SK-N-SH treated with all-trans-retinoic acid at 6 μM for 48 hours (cell line): ENCODE measurements at regions not wholly inside any gene's neighbourhood (a gene's known extent, or its start where the extent isn't known, plus 50 kb on each side); places are given as distances from the start of the nearest gene placed in this dataset.
"Not testable (repeated sequence)": the region's sequence is repeated elsewhere in the genome, so short reads cannot be mapped to it uniquely, and the experiment has no call there.

Experiments used
- ATAC-seq: fragments of 200-7000 bp; cut with Tn5 transposase; 3 replicates; pipeline ENCODE4 v1.9.1; 2020; ENCODE audit warnings: mild to moderate bottlenecking, moderate library complexity
- ARNTL ChIP-seq: fragments of 450-650 bp; formaldehyde crosslinking; IDR thresholded peaks from 2 replicates; pipeline ENCODE4 v1.5.0; 2020; ENCODE audit warnings: low read depth, mild to moderate bottlenecking, moderate library complexity, borderline replicate concordance
- BACH2 ChIP-seq: fragments of 250-450 bp; sonication (Bioruptor Pico); IDR thresholded peaks from 2 replicates; pipeline ENCODE4 v1.9.0; 2021; ENCODE audit warnings: mild to moderate bottlenecking, borderline replicate concordance
- CSDC2 ChIP-seq: fragments of 250-450 bp; sonication (Bioruptor Pico); IDR thresholded peaks from 2 replicates; pipeline ENCODE4 v1.5.0; 2020; ENCODE audit warnings: mild to moderate bottlenecking, moderate library complexity
- ESRRG ChIP-seq: fragments of 250-450 bp; sonication (Bioruptor Pico); IDR thresholded peaks from 2 replicates; pipeline ENCODE4 v1.6.1; 2021; ENCODE audit warnings: mild to moderate bottlenecking
- GLIS3 ChIP-seq: fragments of 250-450 bp; sonication (Bioruptor Pico); IDR thresholded peaks from 2 replicates; pipeline ENCODE4 v1.5.0; 2020; ENCODE audit warnings: mild to moderate bottlenecking, moderate library complexity
- ISL1 ChIP-seq: fragments of 250-450 bp; sonication (Bioruptor Pico); IDR thresholded peaks from 2 replicates; pipeline ENCODE4 v2.1.2; 2022; ENCODE audit warnings: mild to moderate bottlenecking, moderate library complexity
- OSR1 ChIP-seq: fragments of 250-450 bp; sonication (Bioruptor Pico); IDR thresholded peaks from 2 replicates; pipeline ENCODE4 v1.8.0; 2022; ENCODE audit warnings: moderate library complexity, mild to moderate bottlenecking, inconsistent platforms
- PPARA ChIP-seq: fragments of 250-450 bp; sonication (Bioruptor Pico); IDR thresholded peaks from 2 replicates; pipeline ENCODE4 v1.5.0; 2020; ENCODE audit warnings: mild to moderate bottlenecking, borderline replicate concordance
- RARB ChIP-seq: fragments of 250-450 bp; sonication (Bioruptor Pico); IDR thresholded peaks from 2 replicates; pipeline ENCODE4 v1.8.0; 2021; ENCODE audit warnings: mild to moderate bottlenecking, moderate library complexity
- SNAI2 ChIP-seq: fragments of 250-450 bp; sonication (Bioruptor Pico); IDR thresholded peaks from 2 replicates; pipeline ENCODE4 v1.5.0; 2020; ENCODE audit warnings: mild to moderate bottlenecking, moderate library complexity
- TCF4 ChIP-seq: fragments of 250-450 bp; sonication (Bioruptor Pico); IDR thresholded peaks from 2 replicates; pipeline ENCODE4 v1.8.0; 2021; ENCODE audit warnings: mild to moderate bottlenecking, moderate library complexity, borderline replicate concordance
- TOX ChIP-seq: fragments of 250-450 bp; sonication (Bioruptor Pico); IDR thresholded peaks from 2 replicates; pipeline ENCODE4 v1.8.0; 2021; ENCODE audit warnings: mild to moderate bottlenecking, moderate library complexity, borderline replicate concordance
- ZC3H10 ChIP-seq: fragments of 250-450 bp; sonication (Bioruptor Pico); IDR thresholded peaks from 2 replicates; pipeline ENCODE4 v1.5.1; 2021; ENCODE audit warnings: mild to moderate bottlenecking, moderate library complexity
- ZFP3 ChIP-seq: fragments of 250-450 bp; sonication (Bioruptor Pico); IDR thresholded peaks from 2 replicates; pipeline ENCODE4 v1.5.0; 2020; ENCODE audit warnings: mild to moderate bottlenecking, moderate library complexity
- ZFP30 ChIP-seq: fragments of 450-650 bp; formaldehyde crosslinking; IDR thresholded peaks from 2 replicates; pipeline ENCODE4 v1.5.0; 2022; ENCODE audit warnings: mild to moderate bottlenecking, moderate library complexity
- ZNF565 ChIP-seq: fragments of 450-650 bp; formaldehyde crosslinking; conservative IDR thresholded peaks from 2 replicates; pipeline ENCODE4 v1.5.0; 2020; ENCODE audit warnings: low read depth, mild to moderate bottlenecking, moderate library complexity
- ZNF70 ChIP-seq: fragments of 450-650 bp; formaldehyde crosslinking; IDR thresholded peaks from 2 replicates; pipeline ENCODE4 v1.5.0; 2020; ENCODE audit warnings: mild to moderate bottlenecking, moderate library complexity
- ZNF8 ChIP-seq: fragments of 450-650 bp; formaldehyde crosslinking; IDR thresholded peaks from 2 replicates; pipeline ENCODE4 v1.5.0; 2020; ENCODE audit warnings: mild to moderate bottlenecking, moderate library complexity
- TF ChIP-seq, protein P1 (sequence below): fragments of 250-450 bp; sonication (Bioruptor Pico); IDR thresholded peaks from 2 replicates; pipeline ENCODE4 v1.5.0; 2020; ENCODE audit warnings: mild to moderate bottlenecking, moderate library complexity
- TF ChIP-seq, protein P2 (sequence below): fragments of 250-450 bp; sonication (Bioruptor Pico); IDR thresholded peaks from 2 replicates; pipeline ENCODE4 v1.8.0; 2020; ENCODE audit warnings: mild to moderate bottlenecking, moderate library complexity, borderline replicate concordance
- TF ChIP-seq, protein P3 (sequence below): fragments of 250-450 bp; sonication (Bioruptor Pico); IDR thresholded peaks from 2 replicates; pipeline ENCODE4 v1.5.1; 2021; ENCODE audit warnings: mild to moderate bottlenecking, moderate library complexity
- TF ChIP-seq, protein P4 (sequence below): fragments of 250-450 bp; sonication (Bioruptor Pico); IDR thresholded peaks from 2 replicates; pipeline ENCODE4 v1.8.0; 2021; ENCODE audit warnings: low read depth, mild to moderate bottlenecking, moderate library complexity, borderline replicate concordance

DNA sequence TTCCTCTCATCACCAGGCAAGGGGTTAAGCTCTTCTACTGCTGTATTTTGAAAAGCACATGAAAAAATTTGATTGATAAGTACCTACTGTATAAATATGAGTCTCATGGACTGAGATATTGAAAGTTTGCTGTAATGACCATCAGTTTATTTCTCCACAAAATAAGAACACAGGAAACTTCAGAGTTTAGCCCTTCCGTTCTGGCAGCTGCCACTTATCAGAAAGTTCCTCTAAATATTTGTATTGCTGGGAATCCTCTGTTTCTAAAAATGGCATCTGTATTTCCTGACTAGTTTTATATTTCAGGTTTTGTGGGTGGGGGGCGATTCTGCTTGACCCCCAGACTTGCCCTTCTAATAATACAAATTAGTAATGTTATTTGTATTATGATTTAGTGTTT, 92.0 kb downstream of the LYZL2 start:
- no peak for ATAC-seq
- TF ChIP-seq BACH2 (CRISPR knock-in tag) (no peak), ARNTL (no peak), ZNF565 (CRISPR knock-in tag) (no peak), OSR1 (CRISPR knock-in tag) (no peak), TCF4 (CRISPR knock-in tag) (no peak), ZC3H10 (CRISPR knock-in tag) (no peak), ZFP3 (CRISPR knock-in tag) (no peak), ZNF70 (CRISPR knock-in tag) (no peak), ZNF8 (no peak), PPARA (CRISPR knock-in tag) (no peak), CSDC2 (CRISPR knock-in tag) (no peak), RARB (CRISPR knock-in tag) (no peak), TOX (CRISPR knock-in tag) (no peak), ESRRG (no peak), SNAI2 (CRISPR knock-in tag) (no peak)
- TF ChIP-seq, protein P1, sequence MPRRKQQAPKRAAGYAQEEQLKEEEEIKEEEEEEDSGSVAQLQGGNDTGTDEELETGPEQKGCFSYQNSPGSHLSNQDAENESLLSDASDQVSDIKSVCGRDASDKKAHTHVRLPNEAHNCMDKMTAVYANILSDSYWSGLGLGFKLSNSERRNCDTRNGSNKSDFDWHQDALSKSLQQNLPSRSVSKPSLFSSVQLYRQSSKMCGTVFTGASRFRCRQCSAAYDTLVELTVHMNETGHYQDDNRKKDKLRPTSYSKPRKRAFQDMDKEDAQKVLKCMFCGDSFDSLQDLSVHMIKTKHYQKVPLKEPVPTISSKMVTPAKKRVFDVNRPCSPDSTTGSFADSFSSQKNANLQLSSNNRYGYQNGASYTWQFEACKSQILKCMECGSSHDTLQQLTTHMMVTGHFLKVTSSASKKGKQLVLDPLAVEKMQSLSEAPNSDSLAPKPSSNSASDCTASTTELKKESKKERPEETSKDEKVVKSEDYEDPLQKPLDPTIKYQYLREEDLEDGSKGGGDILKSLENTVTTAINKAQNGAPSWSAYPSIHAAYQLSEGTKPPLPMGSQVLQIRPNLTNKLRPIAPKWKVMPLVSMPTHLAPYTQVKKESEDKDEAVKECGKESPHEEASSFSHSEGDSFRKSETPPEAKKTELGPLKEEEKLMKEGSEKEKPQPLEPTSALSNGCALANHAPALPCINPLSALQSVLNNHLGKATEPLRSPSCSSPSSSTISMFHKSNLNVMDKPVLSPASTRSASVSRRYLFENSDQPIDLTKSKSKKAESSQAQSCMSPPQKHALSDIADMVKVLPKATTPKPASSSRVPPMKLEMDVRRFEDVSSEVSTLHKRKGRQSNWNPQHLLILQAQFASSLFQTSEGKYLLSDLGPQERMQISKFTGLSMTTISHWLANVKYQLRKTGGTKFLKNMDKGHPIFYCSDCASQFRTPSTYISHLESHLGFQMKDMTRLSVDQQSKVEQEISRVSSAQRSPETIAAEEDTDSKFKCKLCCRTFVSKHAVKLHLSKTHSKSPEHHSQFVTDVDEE (CRISPR knock-in tag), result no peak
- TF ChIP-seq, protein P2, sequence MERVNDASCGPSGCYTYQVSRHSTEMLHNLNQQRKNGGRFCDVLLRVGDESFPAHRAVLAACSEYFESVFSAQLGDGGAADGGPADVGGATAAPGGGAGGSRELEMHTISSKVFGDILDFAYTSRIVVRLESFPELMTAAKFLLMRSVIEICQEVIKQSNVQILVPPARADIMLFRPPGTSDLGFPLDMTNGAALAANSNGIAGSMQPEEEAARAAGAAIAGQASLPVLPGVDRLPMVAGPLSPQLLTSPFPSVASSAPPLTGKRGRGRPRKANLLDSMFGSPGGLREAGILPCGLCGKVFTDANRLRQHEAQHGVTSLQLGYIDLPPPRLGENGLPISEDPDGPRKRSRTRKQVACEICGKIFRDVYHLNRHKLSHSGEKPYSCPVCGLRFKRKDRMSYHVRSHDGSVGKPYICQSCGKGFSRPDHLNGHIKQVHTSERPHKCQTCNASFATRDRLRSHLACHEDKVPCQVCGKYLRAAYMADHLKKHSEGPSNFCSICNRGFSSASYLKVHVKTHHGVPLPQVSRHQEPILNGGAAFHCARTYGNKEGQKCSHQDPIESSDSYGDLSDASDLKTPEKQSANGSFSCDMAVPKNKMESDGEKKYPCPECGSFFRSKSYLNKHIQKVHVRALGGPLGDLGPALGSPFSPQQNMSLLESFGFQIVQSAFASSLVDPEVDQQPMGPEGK (CRISPR knock-in tag), result no peak
- TF ChIP-seq, protein P3, sequence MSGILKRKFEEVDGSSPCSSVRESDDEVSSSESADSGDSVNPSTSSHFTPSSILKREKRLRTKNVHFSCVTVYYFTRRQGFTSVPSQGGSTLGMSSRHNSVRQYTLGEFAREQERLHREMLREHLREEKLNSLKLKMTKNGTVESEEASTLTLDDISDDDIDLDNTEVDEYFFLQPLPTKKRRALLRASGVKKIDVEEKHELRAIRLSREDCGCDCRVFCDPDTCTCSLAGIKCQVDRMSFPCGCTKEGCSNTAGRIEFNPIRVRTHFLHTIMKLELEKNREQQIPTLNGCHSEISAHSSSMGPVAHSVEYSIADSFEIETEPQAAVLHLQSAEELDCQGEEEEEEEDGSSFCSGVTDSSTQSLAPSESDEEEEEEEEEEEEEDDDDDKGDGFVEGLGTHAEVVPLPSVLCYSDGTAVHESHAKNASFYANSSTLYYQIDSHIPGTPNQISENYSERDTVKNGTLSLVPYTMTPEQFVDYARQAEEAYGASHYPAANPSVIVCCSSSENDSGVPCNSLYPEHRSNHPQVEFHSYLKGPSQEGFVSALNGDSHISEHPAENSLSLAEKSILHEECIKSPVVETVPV (CRISPR knock-in tag), result no peak
- TF ChIP-seq, all 23 proteins: peak for 0

DNA sequence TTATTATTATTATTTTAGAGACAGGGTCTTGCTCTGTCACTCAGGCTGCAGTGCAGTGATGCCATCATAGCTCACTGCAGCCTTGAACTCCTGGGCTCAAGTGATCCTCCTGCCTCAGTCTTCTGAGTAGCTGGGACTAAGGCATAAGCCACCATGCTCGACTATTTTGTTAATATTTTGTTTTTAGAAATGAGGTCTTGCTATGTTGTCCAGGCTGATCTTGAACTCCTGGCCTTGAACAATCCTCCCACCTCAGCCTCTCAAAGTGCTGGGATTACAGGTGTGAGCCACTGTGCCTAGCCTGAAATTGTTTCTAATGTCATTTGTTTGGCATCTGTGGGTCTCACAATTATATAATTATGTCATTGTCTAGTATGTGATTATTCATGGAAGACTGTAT, 92.4 kb downstream of the LYZL2 start:
- ATAC-seq, result not testable (repeated sequence)

DNA sequence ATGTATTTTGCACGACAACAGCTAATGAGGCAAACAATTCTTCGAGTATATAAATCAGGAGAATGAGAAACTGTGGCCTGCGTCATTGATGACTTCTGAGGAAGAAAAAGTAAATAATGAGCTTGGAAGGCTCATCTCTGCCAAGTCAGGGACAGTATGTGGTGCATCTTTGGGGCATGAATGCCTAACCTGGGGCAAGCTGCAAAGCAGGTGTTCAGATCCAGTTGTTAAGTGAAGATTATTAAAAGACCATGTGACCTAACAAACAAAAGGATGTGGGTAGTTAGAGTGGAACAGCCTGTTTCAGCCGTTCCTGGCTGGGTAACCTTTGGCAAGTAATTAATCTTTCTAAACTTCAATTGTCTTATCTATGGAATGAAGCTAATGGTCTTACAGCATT, 93.0 kb downstream of the LYZL2 start:
- no peak for ATAC-seq
- TF ChIP-seq BACH2 (CRISPR knock-in tag), result no peak
- no peak for TF ChIP-seq GLIS3 (CRISPR knock-in tag)
- no peak for TF ChIP-seq ZFP30 (CRISPR knock-in tag)
- TF ChIP-seq, protein P2 (CRISPR knock-in tag), result no peak
- 0 out of 2 replicates have a peak, but pooled peaks have one; percentile 26 for TF ChIP-seq ISL1 (CRISPR knock-in tag)
- TF ChIP-seq, all 23 proteins: peak for 1

DNA sequence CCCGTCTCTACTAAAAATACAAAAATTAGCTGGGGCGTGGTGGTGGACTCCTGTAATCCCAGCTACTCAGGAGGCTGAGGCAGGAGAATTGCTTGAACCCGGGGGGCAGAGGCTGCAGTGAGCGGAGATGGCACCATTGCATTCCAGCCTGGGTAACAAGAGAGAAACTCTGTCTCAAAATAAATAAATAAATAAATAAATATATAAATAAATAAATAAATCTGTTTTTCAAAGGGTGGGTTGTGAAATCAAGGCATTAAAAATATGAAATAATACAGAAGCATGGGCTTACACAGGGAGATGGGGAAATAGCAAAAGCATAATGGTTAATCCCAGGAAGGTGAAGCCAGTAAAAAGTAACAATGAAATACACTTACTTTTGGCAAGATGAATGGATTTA, 93.9 kb downstream of the LYZL2 start:
- no peak for TF ChIP-seq TOX (CRISPR knock-in tag)
- TF ChIP-seq, protein P4, sequence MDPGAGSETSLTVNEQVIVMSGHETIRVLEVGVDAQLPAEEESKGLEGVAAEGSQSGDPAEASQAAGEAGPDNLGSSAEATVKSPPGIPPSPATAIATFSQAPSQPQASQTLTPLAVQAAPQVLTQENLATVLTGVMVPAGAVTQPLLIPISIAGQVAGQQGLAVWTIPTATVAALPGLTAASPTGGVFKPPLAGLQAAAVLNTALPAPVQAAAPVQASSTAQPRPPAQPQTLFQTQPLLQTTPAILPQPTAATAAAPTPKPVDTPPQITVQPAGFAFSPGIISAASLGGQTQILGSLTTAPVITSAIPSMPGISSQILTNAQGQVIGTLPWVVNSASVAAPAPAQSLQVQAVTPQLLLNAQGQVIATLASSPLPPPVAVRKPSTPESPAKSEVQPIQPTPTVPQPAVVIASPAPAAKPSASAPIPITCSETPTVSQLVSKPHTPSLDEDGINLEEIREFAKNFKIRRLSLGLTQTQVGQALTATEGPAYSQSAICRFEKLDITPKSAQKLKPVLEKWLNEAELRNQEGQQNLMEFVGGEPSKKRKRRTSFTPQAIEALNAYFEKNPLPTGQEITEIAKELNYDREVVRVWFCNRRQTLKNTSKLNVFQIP, result no peak
- TF ChIP-seq ISL1 (CRISPR knock-in tag), result no peak
- no peak for ATAC-seq
